Adipocyte (in vitro differentiated cells): ENCODE measurements at regions not wholly inside any gene's neighbourhood (a gene's known extent, or its start where the extent isn't known, plus 50 kb on each side); places are given as distances from the start of the nearest gene placed in this dataset.
"Not testable (repeated sequence)": the region's sequence is repeated elsewhere in the genome, so short reads cannot be mapped to it uniquely, and the experiment has no call there.

Experiments used
- DNase-seq: peaks from one replicate; pipeline ENCODE4 v3.0.0-alpha.2; 2015; ENCODE audit warnings: low read depth
- H3K27me3 ChIP-seq: replicated peaks from 2 replicates; pipeline ENCODE4 v1.7.0; 2013; ENCODE audit warnings: mild to moderate bottlenecking, low read length, moderate library complexity; ENCODE audit not compliant: control insufficient read depth, insufficient read depth
- H3K36me3 ChIP-seq: 2 replicates; pipeline ENCODE4 v1.7.0; 2013; ENCODE audit warnings: low read length, mild to moderate bottlenecking, moderate library complexity; ENCODE audit not compliant: control insufficient read depth, insufficient read depth, severe bottlenecking
- H3K4me1 ChIP-seq: 2 replicates; pipeline ENCODE4 v1.7.0; 2013; ENCODE audit warnings: mild to moderate bottlenecking, low read length, moderate library complexity; ENCODE audit not compliant: control insufficient read depth, insufficient read depth
- H3K4me3 ChIP-seq: 2 replicates; pipeline ENCODE4 v1.7.0; 2013; ENCODE audit warnings: mild to moderate bottlenecking, low read length, moderate library complexity
- H3K9ac ChIP-seq: 2 replicates; pipeline ENCODE4 v1.7.0; 2013; ENCODE audit warnings: mild to moderate bottlenecking, low read length, moderate library complexity
- H3K9me3 ChIP-seq: 2 replicates; pipeline ENCODE4 v1.7.0; 2013; ENCODE audit warnings: mild to moderate bottlenecking, low read length, moderate library complexity; ENCODE audit not compliant: control insufficient read depth

DNA sequence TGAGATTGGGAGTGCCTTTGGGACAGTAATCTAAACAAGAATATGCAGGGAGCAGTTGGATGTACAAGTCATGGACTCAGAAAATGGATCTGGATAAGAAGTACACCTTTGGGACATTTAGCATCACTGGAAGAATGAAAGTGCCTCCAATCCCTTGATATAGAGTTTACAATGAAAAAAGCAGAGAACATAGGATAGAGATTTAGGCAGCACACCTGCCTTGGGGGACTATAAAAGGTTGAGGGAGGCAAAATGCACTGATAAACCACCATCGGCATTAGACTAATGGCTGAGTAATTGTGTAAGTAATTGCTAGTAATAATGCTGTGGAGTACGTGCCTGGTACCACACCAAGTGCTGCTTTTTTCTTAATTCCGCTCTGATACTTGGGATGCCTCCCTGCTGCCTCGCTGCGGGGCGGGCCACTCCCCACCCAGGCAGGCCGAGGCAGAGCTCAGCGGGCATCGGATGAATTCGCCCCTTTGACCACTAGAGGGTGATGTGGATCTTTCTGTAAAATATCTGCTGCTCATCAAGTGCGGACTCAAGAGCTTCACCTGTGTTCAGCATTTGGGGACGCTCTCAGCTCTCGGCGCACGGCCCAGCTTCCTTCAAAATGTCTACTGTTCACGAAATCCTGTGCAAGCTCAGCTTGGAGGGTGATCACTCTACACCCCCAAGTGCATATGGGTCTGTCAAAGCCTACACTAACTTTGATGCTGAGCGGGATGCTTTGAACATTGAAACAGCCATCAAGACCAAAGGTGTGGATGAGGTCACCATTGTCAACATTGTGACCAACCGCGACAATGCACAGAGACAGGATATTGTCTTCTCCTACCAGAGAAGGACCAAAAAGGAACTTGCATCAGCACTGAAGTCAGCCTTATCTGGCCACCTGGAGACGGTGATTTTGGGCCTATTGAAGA is 99.9 kb downstream of the ANKRD18B start:
- no peak overlapping the region for H3K4me3 ChIP-seq
- H3K4me1 ChIP-seq = peaks cover 19% of the 10 kb centered on the region
- H3K9me3 ChIP-seq = no peaks in the 10 kb centered on the region
- no peaks in the 10 kb centered on the region for H3K36me3 ChIP-seq
- peaks cover 4% of the 10 kb centered on the region for H3K27me3 ChIP-seq
- DNase-seq = peak; percentile 91
- no peak overlapping the region for H3K9ac ChIP-seq

GRCh38 chr9:33628318-33628717 is 104.3 kb downstream of the ANKRD18B start:
- not testable (repeated sequence) for DNase-seq, H3K4me1 ChIP-seq, H3K9ac ChIP-seq, H3K4me3 ChIP-seq, H3K9me3 ChIP-seq, H3K36me3 ChIP-seq
- H3K27me3 ChIP-seq = peaks cover 20% of the 10 kb centered on the region

DNA sequence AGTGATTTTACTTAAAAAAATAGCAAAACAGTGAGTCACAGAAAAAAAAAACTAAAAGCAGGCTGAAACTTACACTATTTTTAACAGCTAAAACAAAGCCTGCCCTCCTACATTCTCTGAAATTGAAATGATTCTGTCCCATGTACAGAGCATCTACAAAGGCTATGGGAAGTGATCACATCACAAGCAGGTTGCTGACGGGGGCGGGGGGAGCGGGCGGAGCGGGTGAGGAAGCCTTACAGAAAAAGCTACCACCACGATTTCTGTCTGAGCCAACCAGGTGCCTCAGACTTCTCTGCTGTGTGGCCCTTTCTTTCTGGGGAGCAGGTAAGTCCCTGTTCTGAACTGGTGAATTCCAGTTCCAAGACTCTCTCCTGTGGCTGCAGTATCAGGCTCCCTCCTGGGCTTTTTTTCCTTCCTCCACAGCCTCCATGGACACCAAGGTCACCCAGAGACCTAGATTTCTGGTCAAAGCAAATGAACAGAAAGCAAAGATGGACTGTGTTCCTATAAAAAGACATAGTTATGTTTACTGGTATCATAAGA is 104.9 kb downstream of the ANKRD18B start:
- no peak for DNase-seq
- Histone ChIP-seq H3K4me3 (no peak overlapping the region), H3K36me3 (no peaks in the 10 kb centered on the region)

GRCh38 chr9:33633636-33634035 is 109.6 kb downstream of the ANKRD18B start:
- peaks cover 54% of the 10 kb centered on the region for H3K27me3 ChIP-seq
- H3K36me3 ChIP-seq = no peaks in the 10 kb centered on the region
- no peaks in the 10 kb centered on the region for H3K4me1 ChIP-seq
- H3K9me3 ChIP-seq = no peaks in the 10 kb centered on the region
- no peak for DNase-seq
- H3K4me3 ChIP-seq = no peak overlapping the region
- no peak overlapping the region for H3K9ac ChIP-seq

More for the DNA sequence above, 104.9 kb downstream of the ANKRD18B start:
- peaks cover 26% of the 10 kb centered on the region for H3K27me3 ChIP-seq
- no peaks in the 10 kb centered on the region for H3K4me1 ChIP-seq
- no peak overlapping the region for H3K9ac ChIP-seq
- no peaks in the 10 kb centered on the region for H3K9me3 ChIP-seq

DNA sequence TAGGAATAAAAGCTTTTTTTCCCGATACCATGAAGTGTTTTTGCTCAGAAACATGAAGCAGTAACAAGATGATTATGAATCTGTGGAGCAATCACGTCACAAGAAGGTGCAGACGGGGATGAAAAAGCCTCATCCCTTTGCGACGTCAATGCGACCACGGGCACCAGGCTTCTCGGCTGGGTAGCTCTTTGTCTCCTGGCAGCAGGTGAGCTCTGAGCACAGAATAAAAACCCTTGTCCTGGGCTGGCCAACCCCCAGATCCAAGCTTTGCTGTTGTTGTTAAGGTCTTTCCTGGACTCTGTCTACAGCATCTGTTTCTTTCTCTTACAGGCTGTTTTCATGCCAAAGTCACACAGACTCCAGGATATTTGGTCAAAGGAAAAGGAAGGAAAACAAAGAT is 113.8 kb downstream of the ANKRD18B start:
- no peak for DNase-seq
- Histone ChIP-seq H3K9me3 (no peaks in the 10 kb centered on the region), H3K36me3 (no peaks in the 10 kb centered on the region), H3K27me3 (peaks cover 59% of the 10 kb centered on the region), H3K4me1 (no peaks in the 10 kb centered on the region), H3K4me3 (no peak overlapping the region), H3K9ac (no peak overlapping the region)

DNA sequence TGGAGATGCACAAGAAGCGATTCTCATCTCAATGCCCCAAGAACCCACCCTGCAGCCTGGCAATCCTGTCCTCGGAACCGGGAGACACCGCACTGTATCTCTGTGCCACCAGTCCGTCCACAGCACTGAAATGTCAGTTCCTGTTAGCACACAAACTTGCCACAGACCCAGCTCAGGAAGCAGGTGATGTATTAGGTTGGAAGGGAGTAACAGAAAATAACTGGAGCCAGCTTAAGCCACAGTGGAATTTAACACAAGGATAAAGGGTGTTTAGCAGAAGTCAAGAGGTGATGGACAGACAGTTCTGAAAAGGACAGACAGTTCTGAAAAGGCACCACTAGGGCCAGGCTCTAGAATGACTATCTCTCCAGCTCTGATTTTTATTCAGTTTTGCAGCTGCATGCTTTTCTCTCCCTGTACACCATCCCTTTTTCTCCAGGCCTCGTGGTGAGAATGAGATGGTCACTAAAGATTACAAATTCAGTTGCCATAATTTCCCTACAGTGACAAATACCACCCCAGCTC is 114.4 kb downstream of the ANKRD18B start:
- Histone ChIP-seq H3K27me3 (peaks cover 55% of the 10 kb centered on the region), H3K4me1 (no peaks in the 10 kb centered on the region), H3K9me3 (no peaks in the 10 kb centered on the region), H3K9ac (no peak overlapping the region), H3K36me3 (no peaks in the 10 kb centered on the region), H3K4me3 (no peak overlapping the region)
- no peak for DNase-seq

GRCh38 chr9:33645706-33646105 is 121.7 kb downstream of the ANKRD18B start:
- H3K36me3 ChIP-seq = no peaks in the 10 kb centered on the region
- DNase-seq = no peak
- no peaks in the 10 kb centered on the region for H3K4me1 ChIP-seq
- peaks cover 15% of the 10 kb centered on the region for H3K27me3 ChIP-seq
- no peak overlapping the region for H3K4me3 ChIP-seq
- H3K9me3 ChIP-seq = no peaks in the 10 kb centered on the region
- H3K9ac ChIP-seq = no peak overlapping the region

GRCh38 chr9:33649463-33649862 is 125.4 kb downstream of the ANKRD18B start:
- DNase-seq = no peak
- no peak overlapping the region for H3K9ac ChIP-seq
- H3K4me1 ChIP-seq = no peaks in the 10 kb centered on the region
- no peaks in the 10 kb centered on the region for H3K36me3 ChIP-seq
- no peak overlapping the region for H3K4me3 ChIP-seq
- no peaks in the 10 kb centered on the region for H3K9me3 ChIP-seq
- peaks cover 38% of the 10 kb centered on the region for H3K27me3 ChIP-seq

- no peaks in the 10 kb centered on the region for H3K36me3 ChIP-seq
- no peak overlapping the region for H3K4me3 ChIP-seq
- peaks cover 43% of the 10 kb centered on the region for H3K27me3 ChIP-seq
- H3K4me1 ChIP-seq = peaks cover 11% of the 10 kb centered on the region
- H3K9me3 ChIP-seq = no peaks in the 10 kb centered on the region
- no peak overlapping the region for H3K9ac ChIP-seq
- DNase-seq = no peak
Measured at GRCh38 chr9:33651125-33651524, 127.1 kb downstream of the ANKRD18B start.

GRCh38 chr9:33659921-33660320 is 135.4 kb upstream of the PRSS3 start:
- no peaks in the 10 kb centered on the region for H3K9me3 ChIP-seq
- no peak for DNase-seq
- no peak overlapping the region for H3K4me3 ChIP-seq
- H3K27me3 ChIP-seq = peaks cover under 1% of the 10 kb centered on the region
- H3K36me3 ChIP-seq = no peaks in the 10 kb centered on the region
- peaks cover 39% of the 10 kb centered on the region for H3K4me1 ChIP-seq
- no peak overlapping the region for H3K9ac ChIP-seq

DNA sequence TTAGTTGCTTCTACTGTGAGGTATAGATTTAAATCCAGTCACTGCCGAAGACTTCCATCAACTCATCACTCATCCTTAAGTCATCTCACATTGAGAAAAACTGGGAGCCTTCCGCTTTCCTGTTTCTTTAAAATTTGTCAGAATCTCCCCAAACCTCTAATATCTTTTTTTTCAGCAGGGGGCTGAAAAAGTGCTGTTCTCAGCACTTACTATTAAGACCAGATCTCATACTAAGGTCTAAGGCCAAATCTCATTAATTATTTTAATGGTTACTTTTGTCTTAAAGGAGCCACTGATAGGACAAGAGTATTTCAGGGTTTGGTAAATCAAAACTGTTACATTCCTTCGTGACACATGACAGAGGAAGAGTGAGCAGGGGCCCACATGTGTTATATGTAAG is 134.6 kb upstream of the PRSS3 start:
- H3K4me1 ChIP-seq = peaks cover 31% of the 10 kb centered on the region
- H3K27me3 ChIP-seq = no peaks in the 10 kb centered on the region
- H3K36me3 ChIP-seq = no peaks in the 10 kb centered on the region
- H3K9ac ChIP-seq = peak overlapping the region; percentile 77
- no peak for DNase-seq
- no peaks in the 10 kb centered on the region for H3K9me3 ChIP-seq
- H3K4me3 ChIP-seq = peak overlapping the region; percentile 61
